Uterus (tissue), 2 donors: ENCODE measurements at regions not wholly inside any gene's neighbourhood (a gene's known extent, or its start where the extent isn't known, plus 50 kb on each side); places are given as distances from the start of the nearest gene placed in this dataset.

Source experiments
- POLR2A ChIP-seq, 2 donors: fragments of 450-650 bp; IDR thresholded peaks; one replicate each; pipeline ENCODE4 v1.6.1; 2016; ENCODE audit warnings: antibody characterized with exemption in 2 of 2, mild to moderate bottlenecking in 1 of 2, moderate library complexity in 1 of 2
- TF ChIP-seq, protein P1 (sequence below), 4 experiments: fragments of 200-600 bp in 2 of 4; fragments of 450-650 bp in 2 of 4; sonication (generic) in 2 of 4; IDR thresholded peaks; one replicate each; pipeline ENCODE4 v1.5.1; 2016 to 2019; ENCODE audit warnings: antibody characterized with exemption in 4 of 4, mild to moderate bottlenecking in 2 of 4, moderate library complexity in 1 of 4

DNA sequence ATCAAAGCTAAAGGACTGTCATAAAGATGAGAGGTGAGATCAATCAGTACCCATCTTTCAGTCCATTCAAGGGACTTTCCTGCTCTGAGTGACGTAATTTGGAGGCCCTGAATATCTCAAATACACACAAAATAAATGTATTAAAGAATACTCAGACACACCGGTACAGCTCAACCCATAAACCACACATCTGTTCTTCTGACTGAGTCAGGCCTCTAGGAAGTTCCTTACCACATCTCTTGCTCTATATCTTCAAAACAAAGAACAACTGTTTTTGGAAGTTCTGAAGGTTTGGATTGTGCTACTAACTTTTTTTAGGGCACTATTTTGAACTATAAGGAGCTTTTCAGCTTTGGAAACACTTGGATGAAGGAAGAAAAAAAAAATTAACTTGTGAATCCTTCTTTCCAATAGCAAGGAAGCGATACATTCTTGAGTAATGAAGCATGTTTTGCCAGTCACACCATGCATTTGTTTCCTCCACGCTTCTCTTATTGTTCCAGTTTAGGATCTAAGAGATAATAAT lies 866.5 kb upstream of the VRK2 start:
- no peak for TF ChIP-seq POLR2A (IDR thresholded peaks at IDR 0.05)
- TF ChIP-seq, protein P1, sequence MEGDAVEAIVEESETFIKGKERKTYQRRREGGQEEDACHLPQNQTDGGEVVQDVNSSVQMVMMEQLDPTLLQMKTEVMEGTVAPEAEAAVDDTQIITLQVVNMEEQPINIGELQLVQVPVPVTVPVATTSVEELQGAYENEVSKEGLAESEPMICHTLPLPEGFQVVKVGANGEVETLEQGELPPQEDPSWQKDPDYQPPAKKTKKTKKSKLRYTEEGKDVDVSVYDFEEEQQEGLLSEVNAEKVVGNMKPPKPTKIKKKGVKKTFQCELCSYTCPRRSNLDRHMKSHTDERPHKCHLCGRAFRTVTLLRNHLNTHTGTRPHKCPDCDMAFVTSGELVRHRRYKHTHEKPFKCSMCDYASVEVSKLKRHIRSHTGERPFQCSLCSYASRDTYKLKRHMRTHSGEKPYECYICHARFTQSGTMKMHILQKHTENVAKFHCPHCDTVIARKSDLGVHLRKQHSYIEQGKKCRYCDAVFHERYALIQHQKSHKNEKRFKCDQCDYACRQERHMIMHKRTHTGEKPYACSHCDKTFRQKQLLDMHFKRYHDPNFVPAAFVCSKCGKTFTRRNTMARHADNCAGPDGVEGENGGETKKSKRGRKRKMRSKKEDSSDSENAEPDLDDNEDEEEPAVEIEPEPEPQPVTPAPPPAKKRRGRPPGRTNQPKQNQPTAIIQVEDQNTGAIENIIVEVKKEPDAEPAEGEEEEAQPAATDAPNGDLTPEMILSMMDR (IDR thresholded peaks at IDR 0.05), result no peak
